GM23248 (cell line): ENCODE measurements at regions not wholly inside any gene's neighbourhood (a gene's known extent, or its start where the extent isn't known, plus 50 kb on each side); places are given as distances from the start of the nearest gene placed in this dataset.

Experiments
- DNase-seq: peaks from one replicate; pipeline ENCODE4 v3.0.0-alpha.2; 2015
- H2AFZ ChIP-seq: fragments of 200-600 bp; sonication (generic); 2 replicates; pipeline ENCODE4 v1.6.1; 2016; ENCODE audit warnings: antibody characterized with exemption
- H3F3A ChIP-seq: fragments of 200-600 bp; sonication (generic); 2 replicates; pipeline ENCODE4 v1.6.1; 2016; ENCODE audit warnings: mild to moderate bottlenecking, antibody characterized with exemption, mixed run types; ENCODE audit not compliant: insufficient read depth
- H3K27ac ChIP-seq: fragments of 200-600 bp; sonication (generic); 2 replicates; pipeline ENCODE4 v1.5.1; 2016; ENCODE audit warnings: mild to moderate bottlenecking
- H3K27me3 ChIP-seq: fragments of 200-600 bp; sonication (generic); replicated peaks from 2 replicates; pipeline ENCODE4 v1.6.1; 2016; ENCODE audit warnings: mild to moderate bottlenecking; ENCODE audit not compliant: insufficient read depth
- H3K36me3 ChIP-seq: fragments of 200-600 bp; sonication (generic); 2 replicates; pipeline ENCODE4 v1.6.1; 2016; ENCODE audit warnings: low read depth, mild to moderate bottlenecking
- H3K4me1 ChIP-seq: fragments of 200-600 bp; sonication (generic); 2 replicates; pipeline ENCODE4 v1.6.1; 2016; ENCODE audit warnings: mild to moderate bottlenecking; ENCODE audit not compliant: insufficient read depth
- H3K4me2 ChIP-seq: fragments of 200-600 bp; sonication (generic); one replicate; pipeline ENCODE4 v1.6.1; 2016; ENCODE audit warnings: mild to moderate bottlenecking; ENCODE audit not compliant: unreplicated experiment
- H3K4me3 ChIP-seq: fragments of 200-600 bp; sonication (generic); 2 replicates; pipeline ENCODE4 v1.5.1; 2016; ENCODE audit warnings: mild to moderate bottlenecking
- H3K79me2 ChIP-seq: fragments of 200-600 bp; sonication (generic); 2 replicates; pipeline ENCODE4 v1.6.1; 2016; ENCODE audit warnings: mild to moderate bottlenecking; ENCODE audit not compliant: insufficient read depth
- H3K9ac ChIP-seq: fragments of 200-600 bp; sonication (generic); 2 replicates; pipeline ENCODE4 v1.6.1; 2016; ENCODE audit warnings: mild to moderate bottlenecking
- H3K9me2 ChIP-seq: fragments of 200-600 bp; sonication (generic); 2 replicates; pipeline ENCODE4 v1.6.1; 2016; ENCODE audit warnings: mixed run types, mild to moderate bottlenecking, moderate library complexity; ENCODE audit not compliant: insufficient read depth
- H3K9me3 ChIP-seq: fragments of 200-600 bp; sonication (generic); one replicate; pipeline ENCODE4 v1.6.1; 2017; ENCODE audit warnings: low read depth
- H4K20me1 ChIP-seq: fragments of 200-600 bp; sonication (generic); 2 replicates; pipeline ENCODE4 v1.6.0; 2016; ENCODE audit not compliant: insufficient read depth
- EZH2 ChIP-seq: fragments of 200-600 bp; sonication (generic); IDR thresholded peaks from 2 replicates; pipeline ENCODE4 v1.6.1; 2018; ENCODE audit warnings: antibody characterized with exemption, mild to moderate bottlenecking; ENCODE audit not compliant: insufficient read depth, poor library complexity, severe bottlenecking
- EZH2phosphoT487 ChIP-seq: fragments of 200-600 bp; sonication (generic); IDR thresholded peaks from 2 replicates; pipeline ENCODE4 v1.6.1; 2018; ENCODE audit warnings: antibody characterized with exemption, moderate library complexity, mild to moderate bottlenecking, low read depth; ENCODE audit not compliant: insufficient read depth
- WGBS, 2 experiments: methylation state at CpG; one replicate each; pipeline ENCODE4 v1.1.6; 2015 to 2017; ENCODE audit warnings: low lambda C conversion rate in 2 of 2, low coverage in 1 of 2; ENCODE audit errors: missing lambda C conversion rate in 2 of 2; 5-methylcytosine and 5-hydroxymethylcytosine counted together
- in situ Hi-C: fragments of 300-500 bp; cut with MboI; formaldehyde crosslinking; loops from 2 replicates; pipeline ENCODE4 v1.15.0; 2020

DNA sequence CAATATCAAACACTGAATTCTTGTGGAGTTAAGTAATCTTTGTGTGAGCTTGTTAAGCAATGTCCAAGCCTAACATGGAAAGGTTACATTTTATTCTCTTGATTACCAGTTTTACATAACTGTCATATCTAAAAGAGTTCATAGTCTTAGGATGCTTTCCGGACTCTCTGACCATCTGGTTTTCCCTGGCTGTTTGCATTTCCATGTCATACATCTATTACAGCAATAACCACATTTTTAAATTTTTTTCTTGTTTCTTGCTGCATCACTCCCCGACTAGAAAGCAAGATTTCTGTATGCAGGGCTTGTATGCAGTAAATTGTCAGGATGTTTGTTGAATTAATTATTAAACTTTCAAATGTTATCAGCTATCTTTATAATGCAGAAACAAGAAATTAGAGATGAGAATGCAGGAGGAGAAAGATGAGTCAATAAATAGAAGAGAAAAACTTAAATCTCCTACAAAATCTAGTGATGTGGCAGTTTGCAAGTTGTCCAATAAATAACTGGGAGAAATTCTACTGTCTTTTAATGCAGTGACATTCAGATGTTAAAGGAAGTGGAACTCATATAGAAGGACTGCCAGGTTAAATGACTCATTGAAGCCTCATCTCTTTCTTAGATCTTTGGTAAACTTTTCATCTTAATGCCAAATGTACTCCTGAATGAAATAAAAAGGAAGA is 179.6 kb upstream of the SGCD start:
- H3K9ac ChIP-seq, result peak overlapping the region; percentile 37
- in situ Hi-C loops, result no loop called here
- 4 to 9% methylated on average over 2 of the region's 2 CpGs for WGBS, 2 experiments
- H3K36me3 ChIP-seq, result no peaks in the 10 kb centered on the region
- TF ChIP-seq EZH2 (no peak), EZH2phosphoT487 (no peak)
- H3K9me2 ChIP-seq, result peaks cover 6% of the 10 kb centered on the region; the same call in 1 of the 2 replicates
- peak overlapping the region; percentile 76 for H3K27ac ChIP-seq
- H3K9me3 ChIP-seq, result peaks cover under 1% of the 10 kb centered on the region
- no peaks in the 10 kb centered on the region for H4K20me1 ChIP-seq
- peak overlapping the region; percentile 15 for H2AFZ ChIP-seq
- H3K4me1 ChIP-seq, result peaks cover 33% of the 10 kb centered on the region
- H3K4me2 ChIP-seq, result peak overlapping the region; percentile 70
- DNase-seq, result peak; percentile 71
- H3K4me3 ChIP-seq, result peak overlapping the region; percentile 29
- no peaks in the 10 kb centered on the region for H3K27me3 ChIP-seq
- H3F3A ChIP-seq, result peaks cover 28% of the 10 kb centered on the region
- no peaks in the 10 kb centered on the region for H3K79me2 ChIP-seq

DNA sequence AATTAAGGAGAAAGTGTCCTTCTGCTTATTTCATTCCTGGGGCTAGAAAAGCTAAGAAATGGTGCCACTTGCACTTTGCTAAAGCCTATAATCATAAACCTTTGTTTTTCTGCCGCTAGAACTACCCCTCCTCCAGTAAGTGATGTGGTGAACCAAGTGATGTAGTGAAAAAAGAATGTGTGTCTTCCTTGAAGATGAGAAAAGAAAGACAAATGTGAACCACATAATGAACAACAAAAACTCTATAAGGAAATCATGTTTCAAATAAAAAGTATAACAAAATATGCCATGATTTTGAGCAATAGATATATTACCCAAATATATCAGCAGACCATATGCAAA is 179.0 kb upstream of the SGCD start:
- WGBS, 2 experiments, result 0 to 2% methylated on average over 1 of the region's 1 CpG
- H3K4me3 ChIP-seq, result peak overlapping the region; percentile 29
- peak overlapping the region; percentile 15 for H2AFZ ChIP-seq
- no peaks in the 10 kb centered on the region for H4K20me1 ChIP-seq
- H3K9me2 ChIP-seq, result peaks cover 6% of the 10 kb centered on the region; the same call in 1 of the 2 replicates
- DNase-seq, result peak; percentile 64
- H3K9ac ChIP-seq, result peak overlapping the region; percentile 37
- H3F3A ChIP-seq, result peaks cover 28% of the 10 kb centered on the region
- peaks cover 33% of the 10 kb centered on the region for H3K4me1 ChIP-seq
- peaks cover 2% of the 10 kb centered on the region for H3K9me3 ChIP-seq
- in situ Hi-C loops, result no loop called here
- no peaks in the 10 kb centered on the region for H3K27me3 ChIP-seq
- peak overlapping the region; percentile 76 for H3K27ac ChIP-seq
- H3K4me2 ChIP-seq, result peak overlapping the region; percentile 70
- no peaks in the 10 kb centered on the region for H3K79me2 ChIP-seq
- TF ChIP-seq EZH2 (no peak), EZH2phosphoT487 (no peak)
- H3K36me3 ChIP-seq, result no peaks in the 10 kb centered on the region

DNA sequence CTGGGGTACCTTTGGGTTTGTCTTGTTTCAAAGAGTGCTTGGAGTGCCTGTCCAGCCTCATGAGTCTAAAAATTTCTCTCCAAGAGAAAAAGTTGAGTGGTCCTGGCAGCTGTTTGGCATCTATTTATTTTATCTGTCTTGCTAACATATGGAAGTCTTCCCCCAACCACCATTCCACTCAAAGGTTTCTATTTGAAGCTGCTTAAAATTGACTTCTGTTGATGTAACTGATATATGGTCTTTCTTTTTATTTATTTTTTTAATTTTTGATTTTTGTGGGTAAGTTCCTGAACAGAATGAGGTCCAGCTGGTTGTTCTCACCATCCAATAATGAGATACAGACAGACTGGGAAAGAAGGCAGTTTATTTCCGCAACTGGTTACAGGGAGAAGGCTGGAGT is 178.7 kb upstream of the SGCD start:
- H3F3A ChIP-seq, result peaks cover 28% of the 10 kb centered on the region
- 92 to 94% methylated on average over 1 of the region's 1 CpG for WGBS, 2 experiments
- H4K20me1 ChIP-seq, result no peaks in the 10 kb centered on the region
- peaks cover 33% of the 10 kb centered on the region for H3K4me1 ChIP-seq
- H3K9ac ChIP-seq, result peak overlapping the region; percentile 37
- no peaks in the 10 kb centered on the region for H3K27me3 ChIP-seq
- H3K9me2 ChIP-seq, result peaks cover 6% of the 10 kb centered on the region; the same call in 1 of the 2 replicates
- no peak overlapping the region; the same call in 1 of the 2 replicates for H2AFZ ChIP-seq
- peaks cover 2% of the 10 kb centered on the region for H3K9me3 ChIP-seq
- in situ Hi-C loops, result no loop called here
- DNase-seq, result no peak
- H3K79me2 ChIP-seq, result no peaks in the 10 kb centered on the region
- peak overlapping the region; percentile 29 for H3K4me3 ChIP-seq
- TF ChIP-seq EZH2phosphoT487, result no peak
- no peak for TF ChIP-seq EZH2
- peak overlapping the region; percentile 70 for H3K4me2 ChIP-seq
- no peaks in the 10 kb centered on the region for H3K36me3 ChIP-seq
- H3K27ac ChIP-seq, result peak overlapping the region; percentile 76

DNA sequence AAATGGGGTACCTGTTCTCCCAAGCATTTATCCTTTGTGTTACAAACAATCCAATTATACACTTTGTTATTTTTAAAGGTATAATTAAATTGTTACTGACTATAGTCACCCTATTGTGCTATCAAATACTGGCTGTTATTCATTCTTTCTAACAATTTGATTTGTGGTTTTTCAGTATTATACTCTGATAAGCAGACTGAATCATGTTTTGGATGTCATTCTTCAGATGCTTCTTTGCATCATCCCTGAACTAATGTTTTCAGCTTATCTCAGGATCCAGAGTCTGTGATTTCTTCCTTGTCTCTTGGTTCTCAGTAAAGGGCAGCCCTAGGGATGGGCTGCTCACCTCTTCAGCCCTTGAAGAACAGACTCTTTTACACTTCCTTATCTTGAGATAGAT is 177.8 kb upstream of the SGCD start:
- H3K9ac ChIP-seq, result no peak overlapping the region
- in situ Hi-C loops, result no loop called here
- no peaks in the 10 kb centered on the region for H3K27me3 ChIP-seq
- peaks cover 6% of the 10 kb centered on the region; the same call in 1 of the 2 replicates for H3K9me2 ChIP-seq
- DNase-seq, result peak; percentile 25
- no peak for TF ChIP-seq EZH2
- TF ChIP-seq EZH2phosphoT487, result no peak
- H3K4me1 ChIP-seq, result peaks cover 33% of the 10 kb centered on the region
- peaks cover 2% of the 10 kb centered on the region for H3K9me3 ChIP-seq
- H3K4me3 ChIP-seq, result no peak overlapping the region
- no peak overlapping the region for H3K27ac ChIP-seq
- no peak overlapping the region for H2AFZ ChIP-seq
- peaks cover 28% of the 10 kb centered on the region for H3F3A ChIP-seq
- H3K79me2 ChIP-seq, result no peaks in the 10 kb centered on the region
- peak overlapping the region; percentile 1 for H3K4me2 ChIP-seq
- H3K36me3 ChIP-seq, result no peaks in the 10 kb centered on the region
- no peaks in the 10 kb centered on the region for H4K20me1 ChIP-seq

DNA sequence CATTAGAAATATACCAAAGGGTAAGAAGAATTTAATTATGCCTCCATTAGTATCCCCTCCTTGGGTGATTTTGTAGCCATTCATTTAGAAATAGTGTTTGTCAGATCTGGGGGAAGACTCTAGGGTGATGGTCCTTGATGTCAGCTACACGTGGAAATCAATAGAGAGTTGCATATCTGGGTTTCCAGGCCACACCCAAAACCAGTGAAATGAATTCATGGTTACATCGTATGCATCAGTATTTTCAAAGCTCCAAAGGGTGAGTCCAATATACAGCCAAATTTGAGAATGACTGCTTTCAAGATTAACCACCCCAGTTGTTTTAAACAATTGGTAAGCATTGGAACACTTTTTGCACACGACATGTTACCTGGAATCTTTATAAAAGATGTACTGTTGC is 173.4 kb upstream of the SGCD start:
- H3F3A ChIP-seq, result peaks cover 4% of the 10 kb centered on the region
- H3K36me3 ChIP-seq, result no peaks in the 10 kb centered on the region
- H2AFZ ChIP-seq, result no peak overlapping the region
- 59 to 61% methylated on average over 3 of the region's 3 CpGs for whole genome bisulfite sequencing, 2 experiments
- H3K4me2 ChIP-seq, result no peak overlapping the region
- no peak overlapping the region for H3K4me3 ChIP-seq
- no peak overlapping the region for H3K9ac ChIP-seq
- H4K20me1 ChIP-seq, result no peaks in the 10 kb centered on the region
- H3K9me3 ChIP-seq, result peaks cover 2% of the 10 kb centered on the region
- peaks cover 10% of the 10 kb centered on the region for H3K4me1 ChIP-seq
- H3K79me2 ChIP-seq, result no peaks in the 10 kb centered on the region
- in situ Hi-C loops, result no loop called here
- H3K9me2 ChIP-seq, result peaks cover 6% of the 10 kb centered on the region; the same call in 1 of the 2 replicates
- no peak for DNase-seq
- no peaks in the 10 kb centered on the region for H3K27me3 ChIP-seq
- H3K27ac ChIP-seq, result no peak overlapping the region
- no peak for TF ChIP-seq EZH2
- no peak for TF ChIP-seq EZH2phosphoT487
